AG09319 (cell line): ENCODE measurements at regions not wholly inside any gene's neighbourhood (a gene's known extent, or its start where the extent isn't known, plus 50 kb on each side); places are given as distances from the start of the nearest gene placed in this dataset.
"Not testable (repeated sequence)": the region's sequence is repeated elsewhere in the genome, so short reads cannot be mapped to it uniquely, and the experiment has no call there.

Experiments
- DNase-seq: peaks from one replicate; pipeline ENCODE4 v3.0.0-alpha.2; 2010; ENCODE audit warnings: low read depth; ENCODE audit errors: extremely low read depth
- TF ChIP-seq, protein P1 (sequence below): IDR thresholded peaks from 2 replicates; pipeline ENCODE4 v1.5.1; 2011; ENCODE audit warnings: low read depth, mild to moderate bottlenecking, inconsistent platforms, low read length, moderate library complexity

- TF ChIP-seq, protein P1, sequence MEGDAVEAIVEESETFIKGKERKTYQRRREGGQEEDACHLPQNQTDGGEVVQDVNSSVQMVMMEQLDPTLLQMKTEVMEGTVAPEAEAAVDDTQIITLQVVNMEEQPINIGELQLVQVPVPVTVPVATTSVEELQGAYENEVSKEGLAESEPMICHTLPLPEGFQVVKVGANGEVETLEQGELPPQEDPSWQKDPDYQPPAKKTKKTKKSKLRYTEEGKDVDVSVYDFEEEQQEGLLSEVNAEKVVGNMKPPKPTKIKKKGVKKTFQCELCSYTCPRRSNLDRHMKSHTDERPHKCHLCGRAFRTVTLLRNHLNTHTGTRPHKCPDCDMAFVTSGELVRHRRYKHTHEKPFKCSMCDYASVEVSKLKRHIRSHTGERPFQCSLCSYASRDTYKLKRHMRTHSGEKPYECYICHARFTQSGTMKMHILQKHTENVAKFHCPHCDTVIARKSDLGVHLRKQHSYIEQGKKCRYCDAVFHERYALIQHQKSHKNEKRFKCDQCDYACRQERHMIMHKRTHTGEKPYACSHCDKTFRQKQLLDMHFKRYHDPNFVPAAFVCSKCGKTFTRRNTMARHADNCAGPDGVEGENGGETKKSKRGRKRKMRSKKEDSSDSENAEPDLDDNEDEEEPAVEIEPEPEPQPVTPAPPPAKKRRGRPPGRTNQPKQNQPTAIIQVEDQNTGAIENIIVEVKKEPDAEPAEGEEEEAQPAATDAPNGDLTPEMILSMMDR = no peak
- peak; percentile 57 for DNase-seq
Observed at GRCh38 chr10:106360870-106361269, 803.6 kb downstream of the SORCS1 start.

DNA sequence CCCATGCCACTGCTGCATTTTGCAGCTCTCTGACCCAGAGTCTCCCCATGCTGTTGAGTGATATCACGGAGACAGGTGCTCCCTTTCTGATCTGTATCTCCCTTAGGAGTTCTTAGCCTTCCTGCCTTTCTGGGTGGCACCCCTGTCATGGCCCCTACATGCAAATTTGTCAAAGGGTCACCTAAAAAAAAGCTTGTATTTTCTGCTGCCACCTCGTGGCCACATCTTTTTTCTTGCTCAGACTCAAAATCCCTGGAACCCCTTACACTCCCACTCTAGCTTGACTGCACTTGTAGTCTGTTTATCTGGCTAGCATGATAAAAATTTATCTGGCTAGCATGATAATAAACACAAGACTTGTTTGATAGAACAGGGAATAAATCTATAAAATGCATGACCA lies 809.1 kb downstream of the SORCS1 start:
- TF ChIP-seq, protein P1 = peak; percentile 14
- no peak for DNase-seq

GRCh38 chr10:106348933-106349332 lies 815.6 kb downstream of the SORCS1 start:
- TF ChIP-seq, protein P1 = no peak
- no peak for DNase-seq

- TF ChIP-seq, protein P1 = no peak
Observed at GRCh38 chr10:106347547-106347946, 817.0 kb downstream of the SORCS1 start.

GRCh38 chr10:106343539-106343938 lies 821.0 kb downstream of the SORCS1 start:
- not testable (repeated sequence) for DNase-seq

More at GRCh38 chr10:106347547-106347946, 817.0 kb downstream of the SORCS1 start:
- no peak for DNase-seq

DNA sequence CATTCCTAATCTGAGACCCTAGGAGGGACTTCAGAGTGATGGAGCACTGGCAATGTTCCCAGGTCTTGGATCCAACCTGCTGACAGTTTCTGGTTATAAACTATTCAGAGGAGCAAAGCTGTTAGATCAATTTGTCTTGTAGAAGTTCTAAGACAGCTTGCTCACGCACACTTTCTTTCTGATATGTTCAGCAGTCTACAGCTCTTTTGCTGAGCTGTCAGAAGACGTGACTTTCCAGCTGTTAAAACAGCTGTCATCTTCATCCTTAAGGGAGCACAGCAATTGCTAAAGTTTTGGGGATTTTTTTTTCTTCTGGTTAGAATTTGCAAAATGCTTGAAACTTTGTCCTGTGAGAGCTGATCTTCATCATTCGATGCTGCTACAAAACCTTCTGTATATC lies 823.1 kb downstream of the SORCS1 start:
- DNase-seq = no peak
- TF ChIP-seq, protein P1 = no peak

DNA sequence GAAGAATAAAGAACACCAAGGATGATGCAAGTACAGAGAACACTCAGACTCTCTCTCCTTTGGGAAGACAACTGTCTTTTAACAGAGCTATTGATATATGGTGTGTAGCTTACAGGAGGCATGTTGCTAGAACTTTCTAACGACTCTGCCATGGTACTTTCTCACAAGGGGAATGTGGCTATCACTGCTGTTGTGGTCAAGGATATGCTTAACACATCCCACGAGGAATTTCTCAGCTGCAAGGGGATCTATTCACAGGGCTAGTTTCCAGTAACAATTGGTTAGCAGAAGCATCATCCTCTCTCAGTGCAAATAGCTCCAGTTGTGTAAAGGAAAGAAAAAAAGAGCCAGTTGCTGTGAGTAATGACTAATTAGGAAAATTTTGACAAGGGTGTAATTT lies 826.0 kb downstream of the SORCS1 start:
- TF ChIP-seq, protein P1 = no peak
- no peak for DNase-seq

GRCh38 chr10:106336874-106337273 lies 827.6 kb downstream of the SORCS1 start:
- no peak for DNase-seq
- TF ChIP-seq, protein P1 = no peak
